Heart left ventricle (tissue), 13 donors: ENCODE measurements at regions not wholly inside any gene's neighbourhood (a gene's known extent, or its start where the extent isn't known, plus 50 kb on each side); places are given as distances from the start of the nearest gene placed in this dataset.

Experiments used
- POLR2A ChIP-seq, 2 donors: fragments of 450-650 bp; IDR thresholded peaks; one replicate each; pipeline ENCODE4 v1.6.1; 2017; ENCODE audit warnings: antibody characterized with exemption in 2 of 2, mild to moderate bottlenecking in 2 of 2, moderate library complexity in 2 of 2
- TF ChIP-seq, protein P1 (sequence below), 12 donors: fragments of 200-600 bp; sonication (generic) in 4 of 12; IDR thresholded peaks; one replicate each; pipeline versions ENCODE4 v1.5.0 to v1.8.0; 2018 to 2022; ENCODE audit warnings: antibody characterized with exemption in 12 of 12, mild to moderate bottlenecking in 5 of 12
- donor health status: ischemic (EF 13 %, LVEDD 7.1; RV severe dilation, severe dysfunction).
- donor health status: DM: no; HTN: yes; CAD: no.
- donor health status: DM: no; HTN: no; CAD: no.
- donor health status: ischemic (EF 25% LVEDD 6.9; RV normal size, moderate dysfunction).
- donor health status: ischemic (EF 25% LVEDD 5.7; RV mildly dilated, moderate dysfunction).
- donor health status: ischemic (EF 35%, LVEDD 5.7; RV mildly dilated, moderate dysfunction).
- donor health status: nonischemic (EF 11% LVEDD 7.7; RV severe dilation, severe dysfunction).
- donor health status: DM: yes; HTN: yes; CAD: no.
- donor health status: PGD.
- donor health status: ischemic (EF 29% LVEDD 5.4; RV normal size, mild dysfunction).
- donor health status: nonischemic (EF 23%, LVEDD 6.1; RV moderate dilation, normal function).

DNA sequence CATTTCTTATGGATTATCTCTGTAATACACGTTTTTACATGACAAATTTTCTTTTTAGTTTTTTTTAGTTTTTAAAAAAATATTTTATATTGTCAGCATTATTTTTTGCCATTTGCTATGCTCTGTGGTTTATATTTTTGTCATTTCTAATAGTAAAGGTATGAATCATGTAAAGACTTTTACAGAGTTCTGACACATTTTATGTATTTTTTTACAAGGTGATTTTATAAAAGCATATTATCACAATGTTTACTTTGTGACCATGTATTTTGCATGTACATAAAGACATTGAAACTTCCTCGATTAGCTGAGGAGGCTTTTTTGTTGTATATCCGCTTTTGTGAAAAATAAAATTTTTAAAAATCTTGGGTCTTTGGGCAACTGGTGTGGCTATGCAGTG lies 1705.1 kb downstream of the PCDH7 start:
- TF ChIP-seq, protein P1, sequence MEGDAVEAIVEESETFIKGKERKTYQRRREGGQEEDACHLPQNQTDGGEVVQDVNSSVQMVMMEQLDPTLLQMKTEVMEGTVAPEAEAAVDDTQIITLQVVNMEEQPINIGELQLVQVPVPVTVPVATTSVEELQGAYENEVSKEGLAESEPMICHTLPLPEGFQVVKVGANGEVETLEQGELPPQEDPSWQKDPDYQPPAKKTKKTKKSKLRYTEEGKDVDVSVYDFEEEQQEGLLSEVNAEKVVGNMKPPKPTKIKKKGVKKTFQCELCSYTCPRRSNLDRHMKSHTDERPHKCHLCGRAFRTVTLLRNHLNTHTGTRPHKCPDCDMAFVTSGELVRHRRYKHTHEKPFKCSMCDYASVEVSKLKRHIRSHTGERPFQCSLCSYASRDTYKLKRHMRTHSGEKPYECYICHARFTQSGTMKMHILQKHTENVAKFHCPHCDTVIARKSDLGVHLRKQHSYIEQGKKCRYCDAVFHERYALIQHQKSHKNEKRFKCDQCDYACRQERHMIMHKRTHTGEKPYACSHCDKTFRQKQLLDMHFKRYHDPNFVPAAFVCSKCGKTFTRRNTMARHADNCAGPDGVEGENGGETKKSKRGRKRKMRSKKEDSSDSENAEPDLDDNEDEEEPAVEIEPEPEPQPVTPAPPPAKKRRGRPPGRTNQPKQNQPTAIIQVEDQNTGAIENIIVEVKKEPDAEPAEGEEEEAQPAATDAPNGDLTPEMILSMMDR (IDR thresholded peaks at IDR 0.05), result no peak
- TF ChIP-seq POLR2A (IDR thresholded peaks at IDR 0.05), result no peak
